ENCODE measurements at regions not wholly inside any gene's neighbourhood (a gene's known extent, or its start where the extent isn't known, plus 50 kb on each side); places are given as distances from the start of the nearest gene placed in this dataset.

DNA sequence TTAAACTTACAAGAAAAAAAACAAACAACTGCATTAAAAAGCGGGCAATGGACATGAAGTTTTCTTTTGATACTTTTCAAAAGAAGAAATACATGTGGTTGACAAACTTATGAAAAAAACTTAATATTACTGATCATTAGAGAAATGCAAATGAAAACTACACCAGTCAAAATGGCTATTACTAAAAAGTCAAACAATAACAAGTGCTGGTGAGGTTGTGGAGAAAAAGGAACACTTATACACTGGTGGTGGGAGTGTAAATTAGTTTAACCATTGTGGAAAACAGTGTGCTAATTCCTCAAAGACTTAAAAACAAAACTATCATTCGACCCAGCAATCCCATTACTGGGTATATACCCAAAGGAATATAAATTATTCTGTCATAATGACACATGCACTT, 311.6 kb downstream of the ISL1 start:
- no peak for TF ChIP-seq POLR2AphosphoS5 (IDR thresholded peaks at IDR 0.05)
- no peak for TF ChIP-seq CTCF (IDR thresholded peaks at IDR 0.05)
- no peak for TF ChIP-seq POLR2A (IDR thresholded peaks at IDR 0.05)
